ENCODE measurements at regions not wholly inside any gene's neighbourhood (a gene's known extent, or its start where the extent isn't known, plus 50 kb on each side); places are given as distances from the start of the nearest gene placed in this dataset.

DNA sequence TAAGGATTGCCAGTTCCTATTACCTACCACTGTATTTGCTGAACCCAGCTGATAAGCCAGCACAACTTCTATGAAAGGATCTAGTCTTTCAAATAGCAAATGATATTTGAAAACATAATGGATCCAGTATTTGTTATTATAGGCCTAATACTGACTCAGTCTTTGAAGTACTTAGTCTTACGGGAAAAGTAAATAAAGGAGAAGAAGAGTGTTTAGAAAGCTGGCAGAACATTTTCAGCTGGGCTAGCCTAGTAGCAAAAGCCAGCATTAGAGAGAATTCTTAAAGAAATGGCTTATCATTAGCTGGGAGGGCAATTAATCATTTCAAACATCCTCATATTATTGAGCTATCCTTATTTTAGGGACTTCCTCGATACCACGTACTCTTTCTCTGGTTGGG is 101.4 kb upstream of the GOLIM4 start:
- DNase-seq = no peak

DNA sequence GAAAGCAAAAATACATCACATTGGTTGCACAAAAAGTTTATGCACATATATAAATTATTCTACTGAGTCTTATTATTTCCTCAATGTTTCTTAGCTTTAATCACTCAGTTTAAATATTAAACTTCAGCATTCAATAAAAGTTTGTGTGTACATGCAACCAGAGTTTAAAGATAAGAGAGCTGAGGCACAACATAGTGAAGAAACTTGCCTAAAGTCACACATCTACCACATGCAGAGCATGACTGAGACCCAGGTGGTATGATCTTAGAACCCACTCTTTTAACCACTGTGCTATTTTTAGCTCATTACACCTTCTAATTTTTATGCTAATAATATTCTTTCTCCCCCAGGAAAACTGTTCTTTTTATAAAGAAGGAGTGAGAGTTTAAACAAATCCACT is 96.1 kb upstream of the GOLIM4 start:
- no peak for DNase-seq

DNA sequence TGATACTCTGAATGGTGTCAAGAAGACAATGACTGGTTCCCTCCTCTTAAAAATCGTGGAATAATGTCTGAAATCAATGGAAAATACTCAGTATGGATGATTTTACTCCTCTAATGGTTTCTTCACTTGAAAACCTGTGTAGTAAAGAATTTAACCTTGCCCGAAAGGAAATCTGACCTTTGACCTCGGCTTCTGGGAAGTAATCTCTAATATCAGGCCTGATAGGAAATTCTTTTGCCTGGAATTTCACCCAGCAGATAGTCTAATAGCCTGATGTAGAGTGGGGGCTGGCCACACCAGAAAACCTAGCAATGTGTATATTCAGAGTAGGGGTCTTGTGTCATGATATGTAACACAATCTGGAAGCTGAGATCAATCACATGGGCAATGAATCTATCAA is 91.5 kb upstream of the GOLIM4 start:
- no peak for DNase-seq

DNA sequence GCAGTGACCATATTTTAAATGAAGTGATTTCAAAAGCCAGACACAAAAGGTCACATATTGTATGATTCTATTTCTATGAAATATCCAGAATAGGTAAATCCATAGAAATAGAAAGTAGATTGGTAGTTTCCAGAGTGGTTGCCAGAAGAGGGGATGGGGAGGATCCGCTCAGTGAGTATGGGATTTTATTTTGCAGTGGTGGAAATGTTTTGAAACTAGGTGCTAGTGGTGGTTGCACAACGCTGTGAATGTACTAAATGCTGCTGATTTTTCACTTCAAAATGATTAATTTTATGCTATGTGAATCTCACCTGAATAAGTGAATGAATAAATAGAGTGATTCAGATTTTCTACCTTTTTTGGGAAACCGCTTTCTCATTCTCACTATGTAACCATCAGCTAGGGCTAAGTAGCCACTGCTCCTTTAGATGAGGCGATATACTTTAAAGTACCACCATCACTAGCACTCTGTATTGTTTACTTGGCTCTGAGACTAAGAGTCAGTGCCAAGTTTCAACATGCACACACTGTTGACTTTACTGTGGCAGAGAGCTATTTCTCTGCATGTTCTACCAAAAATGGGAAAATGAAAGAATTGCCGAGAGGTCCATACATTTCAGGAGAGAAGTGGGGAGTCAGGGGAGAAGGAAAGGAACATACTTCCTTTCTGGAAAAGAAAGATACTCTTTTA is 90.7 kb upstream of the GOLIM4 start:
- no peak for DNase-seq

GRCh38 chr3:168183774-168184173 is 88.0 kb upstream of the GOLIM4 start:
- no peak for DNase-seq

- no peak for DNase-seq
These were observed 73.0 kb upstream of the GOLIM4 start for GRCh38 chr3:168168743-168169142.

DNA sequence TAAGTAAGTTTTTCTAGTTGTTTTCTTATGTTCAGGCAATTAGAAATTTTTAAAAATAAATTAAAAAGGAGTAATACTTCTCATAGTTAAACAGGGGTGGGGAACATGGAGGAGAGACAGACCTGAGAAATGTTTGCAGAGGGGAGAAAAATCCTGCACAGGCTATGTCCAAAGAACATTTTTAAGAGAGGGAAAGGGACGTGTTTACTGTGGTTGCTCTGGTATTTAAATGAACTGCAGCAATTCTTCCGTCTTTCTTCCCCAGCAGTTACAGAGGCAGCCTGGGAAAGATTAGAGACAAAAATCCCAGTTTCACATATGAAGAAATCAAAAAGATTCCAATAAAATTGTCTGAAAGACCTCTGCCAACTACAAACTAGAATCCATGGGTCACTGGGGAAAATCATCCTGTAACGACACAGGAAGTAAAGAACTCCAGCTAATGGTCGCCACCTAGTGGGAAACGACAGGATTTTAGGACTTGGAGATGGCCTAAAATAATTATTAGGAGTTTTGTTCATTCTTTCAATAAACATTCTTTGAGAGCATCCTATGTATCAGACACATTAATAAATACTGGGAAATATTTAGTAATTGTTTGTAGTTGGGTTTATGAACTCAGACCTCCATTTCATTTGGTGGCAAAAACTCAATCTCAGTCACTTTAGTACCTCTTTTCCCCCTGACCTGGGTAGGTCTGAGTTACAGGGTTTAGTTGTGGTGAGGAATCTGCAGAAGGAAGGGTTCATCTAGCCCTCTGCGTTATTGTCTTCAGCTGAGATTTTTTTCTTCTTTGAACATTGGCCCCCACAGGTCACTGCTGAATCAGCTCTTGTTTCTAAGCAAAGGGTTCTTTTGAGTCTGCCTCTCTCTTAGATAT is 69.9 kb upstream of the GOLIM4 start:
- no peak for DNase-seq

DNA sequence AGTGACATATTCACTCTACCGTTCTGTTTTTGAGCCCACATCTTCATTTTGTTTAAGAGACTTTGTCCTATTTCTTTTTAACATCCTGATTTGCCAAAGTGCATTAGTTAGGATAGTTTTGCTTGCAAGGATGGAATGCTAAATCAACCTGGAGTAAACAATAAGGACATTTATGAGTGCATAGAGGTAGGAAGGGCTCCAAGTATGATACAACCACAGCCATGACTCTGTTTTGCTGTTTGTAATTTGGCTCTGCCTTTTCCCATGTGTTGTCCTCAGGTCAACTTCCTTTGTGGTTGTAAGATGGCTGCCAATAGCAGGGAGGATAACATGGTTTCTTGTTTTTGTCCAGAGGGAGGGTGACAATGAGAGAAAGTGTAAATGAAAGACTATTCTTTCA is 66.4 kb upstream of the GOLIM4 start:
- no peak for DNase-seq

GRCh38 chr3:168161696-168162095 is 66.0 kb upstream of the GOLIM4 start:
- no peak for DNase-seq

GRCh38 chr3:168157903-168158302 is 62.2 kb upstream of the GOLIM4 start:
- no peak for DNase-seq

DNA sequence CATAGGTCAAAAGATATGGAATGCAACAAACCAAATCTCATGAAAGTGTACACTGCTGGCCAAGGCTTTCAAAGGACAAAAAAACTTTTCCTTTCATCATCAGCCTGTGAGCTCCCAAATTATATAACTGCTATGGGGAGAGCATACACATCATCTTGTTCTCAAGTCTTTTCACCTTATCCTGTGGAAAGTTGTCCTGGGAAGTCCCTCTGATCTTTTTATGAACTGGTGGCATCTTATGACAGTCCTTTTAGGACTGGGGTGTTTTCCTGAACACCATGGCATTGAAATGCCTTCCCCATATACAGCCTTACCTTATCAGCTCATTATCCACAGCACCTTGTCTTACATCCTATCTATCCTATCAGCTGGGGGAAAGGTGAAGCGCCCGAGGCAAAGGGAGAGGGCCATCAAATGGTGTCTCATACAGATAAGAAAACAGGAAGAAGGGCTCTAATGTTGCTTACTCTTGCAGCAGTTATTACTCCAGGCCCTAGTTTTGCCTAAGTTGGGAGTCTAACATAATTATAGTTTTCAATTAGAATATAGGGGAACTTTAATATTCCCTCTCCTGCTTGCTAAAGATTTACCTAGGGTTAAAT is 61.5 kb upstream of the GOLIM4 start:
- no peak for DNase-seq

- DNase-seq = no peak
These were observed 60.8 kb upstream of the GOLIM4 start for GRCh38 chr3:168156479-168156878.

DNA sequence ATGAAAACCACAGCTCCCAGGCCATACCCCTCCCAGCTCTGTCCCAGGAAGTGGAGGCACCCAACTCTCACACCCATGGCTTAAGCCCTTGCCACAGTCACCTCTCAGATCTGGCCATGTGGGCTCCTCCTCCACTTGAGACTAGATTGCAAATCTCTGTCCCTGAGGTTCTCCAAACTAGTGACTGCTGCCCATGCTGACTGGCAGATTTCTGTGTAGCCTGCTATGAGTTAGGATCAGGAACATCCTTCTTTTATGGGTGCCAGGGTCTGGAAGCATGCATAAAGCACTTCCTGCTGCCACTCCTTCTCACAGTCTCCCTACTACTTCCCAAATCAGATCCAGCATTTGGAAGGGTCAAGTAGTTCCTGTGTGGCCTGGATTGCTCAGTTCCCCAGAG is 59.6 kb upstream of the GOLIM4 start:
- no peak for DNase-seq

- no peak for DNase-seq
These were observed 58.4 kb upstream of the GOLIM4 start for GRCh38 chr3:168154089-168154488.

DNA sequence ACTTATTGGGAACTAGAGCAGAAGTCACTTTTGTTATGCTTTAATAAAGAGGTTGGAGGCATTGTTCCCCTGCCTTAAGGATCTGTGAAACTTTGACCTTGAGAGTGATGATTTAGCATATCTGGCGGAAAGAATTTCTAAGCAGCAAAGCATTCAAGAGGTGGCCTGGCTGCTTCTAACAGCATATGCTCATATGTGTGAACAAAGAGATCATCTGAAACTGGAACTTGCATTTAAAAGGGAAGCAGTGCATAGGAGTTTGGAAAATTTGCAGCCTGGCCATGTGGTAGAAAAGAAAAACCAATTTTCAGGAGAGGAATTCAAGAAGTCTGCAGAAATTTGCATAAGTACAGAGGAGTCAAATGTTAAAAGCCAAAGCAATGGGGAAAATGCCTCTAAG is 56.4 kb upstream of the GOLIM4 start:
- no peak for DNase-seq

Data from NCI-H510A (cell line).